Breast epithelium (tissue), 3 donors: ENCODE measurements at regions not wholly inside any gene's neighbourhood (a gene's known extent, or its start where the extent isn't known, plus 50 kb on each side); places are given as distances from the start of the nearest gene placed in this dataset.

Experiments
- POLR2A ChIP-seq: fragments of 450-650 bp; IDR thresholded peaks from one replicate; pipeline ENCODE4 v1.6.1; 2016; ENCODE audit warnings: antibody characterized with exemption, mild to moderate bottlenecking, moderate library complexity
- TF ChIP-seq, protein P1 (sequence below), 3 donors: fragments of 450-650 bp; IDR thresholded peaks; one replicate each; pipeline ENCODE4 v1.5.1; 2016 to 2017; ENCODE audit warnings: antibody characterized with exemption in 3 of 3, mild to moderate bottlenecking in 3 of 3, moderate library complexity in 3 of 3

DNA sequence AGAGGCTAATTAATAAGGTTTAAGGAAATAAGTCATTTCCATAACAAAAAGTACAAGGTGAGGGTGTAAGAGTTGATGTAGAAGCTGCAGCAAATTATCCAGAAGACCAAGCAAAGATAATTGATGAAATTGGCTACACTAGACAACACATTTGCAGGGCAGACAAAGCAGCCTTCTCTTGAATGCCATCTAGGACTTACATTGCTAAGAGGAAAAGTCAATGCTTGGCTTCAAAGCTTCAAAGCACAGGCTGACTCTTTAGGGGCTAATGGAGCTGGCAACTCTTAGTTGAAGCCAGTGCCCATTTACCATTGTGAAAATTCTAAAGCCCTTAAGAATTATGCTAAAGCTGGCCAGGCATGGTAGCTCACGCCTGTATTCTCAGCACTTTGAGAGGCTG, 728.6 kb upstream of the KLHL29 start:
- TF ChIP-seq POLR2A, result no peak
- TF ChIP-seq, protein P1, sequence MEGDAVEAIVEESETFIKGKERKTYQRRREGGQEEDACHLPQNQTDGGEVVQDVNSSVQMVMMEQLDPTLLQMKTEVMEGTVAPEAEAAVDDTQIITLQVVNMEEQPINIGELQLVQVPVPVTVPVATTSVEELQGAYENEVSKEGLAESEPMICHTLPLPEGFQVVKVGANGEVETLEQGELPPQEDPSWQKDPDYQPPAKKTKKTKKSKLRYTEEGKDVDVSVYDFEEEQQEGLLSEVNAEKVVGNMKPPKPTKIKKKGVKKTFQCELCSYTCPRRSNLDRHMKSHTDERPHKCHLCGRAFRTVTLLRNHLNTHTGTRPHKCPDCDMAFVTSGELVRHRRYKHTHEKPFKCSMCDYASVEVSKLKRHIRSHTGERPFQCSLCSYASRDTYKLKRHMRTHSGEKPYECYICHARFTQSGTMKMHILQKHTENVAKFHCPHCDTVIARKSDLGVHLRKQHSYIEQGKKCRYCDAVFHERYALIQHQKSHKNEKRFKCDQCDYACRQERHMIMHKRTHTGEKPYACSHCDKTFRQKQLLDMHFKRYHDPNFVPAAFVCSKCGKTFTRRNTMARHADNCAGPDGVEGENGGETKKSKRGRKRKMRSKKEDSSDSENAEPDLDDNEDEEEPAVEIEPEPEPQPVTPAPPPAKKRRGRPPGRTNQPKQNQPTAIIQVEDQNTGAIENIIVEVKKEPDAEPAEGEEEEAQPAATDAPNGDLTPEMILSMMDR (IDR thresholded peaks at IDR 0.05), result no peak
